DOHH2 (cell line): ENCODE measurements at regions not wholly inside any gene's neighbourhood (a gene's known extent, or its start where the extent isn't known, plus 50 kb on each side); places are given as distances from the start of the nearest gene placed in this dataset.

Experiments
- CTCF ChIP-seq: fragments of 200-600 bp; sonication (generic); IDR thresholded peaks from one replicate; pipeline ENCODE4 v1.5.1; 2014; ENCODE audit warnings: antibody characterized with exemption, mild to moderate bottlenecking, low read depth, low read length; ENCODE audit not compliant: poor library complexity, severe bottlenecking
- EZH2phosphoT487 ChIP-seq: fragments of 200-600 bp; sonication (generic); IDR thresholded peaks from 2 replicates; pipeline ENCODE4 v1.6.1; 2017; ENCODE audit warnings: borderline replicate concordance, mild to moderate bottlenecking, antibody characterized with exemption, low read length, moderate library complexity, mixed read lengths

- TF ChIP-seq CTCF (no peak), EZH2phosphoT487 (no peak)
These were observed 581.6 kb upstream of the SGCG start for GRCh38 chr13:22599156-22599555.
